CD14-positive monocyte (primary cell): ENCODE measurements at regions not wholly inside any gene's neighbourhood (a gene's known extent, or its start where the extent isn't known, plus 50 kb on each side); places are given as distances from the start of the nearest gene placed in this dataset.

Source experiments
- DNase-seq, 3 donors: peaks; one replicate each; pipeline ENCODE4 v3.0.0-alpha.2; 2011 to 2022
- H2AFZ ChIP-seq: 2 replicates; pipeline ENCODE4 v1.6.0; 2012; ENCODE audit warnings: mild to moderate bottlenecking, low read depth, low read length, inconsistent platforms; ENCODE audit not compliant: insufficient read depth, poor library complexity, severe bottlenecking
- H3K27ac ChIP-seq, 2 donors: 1 replicate in 1 of 2; 2 replicates in 1 of 2; pipeline ENCODE4 v1.5.1; 2012 to 2013; ENCODE audit warnings: low read length in 2 of 2, control low read depth in 1 of 2, inconsistent platforms in 1 of 2, low read depth in 1 of 2, mild to moderate bottlenecking in 1 of 2
- H3K27me3 ChIP-seq, 2 donors: one replicate each; pipeline versions ENCODE4 v1.6.0 to v1.6.1; 2011 to 2013; ENCODE audit warnings: low read length in 2 of 2; ENCODE audit not compliant: control insufficient read depth in 2 of 2, insufficient read depth in 2 of 2
- H3K36me3 ChIP-seq, 2 donors: replicated peaks in 1 of 2; 1 replicate in 1 of 2; 2 replicates in 1 of 2; pipeline versions ENCODE4 v1.5.1 to v1.6.1; 2012 to 2013; ENCODE audit warnings: low read length in 2 of 2, control low read depth in 1 of 2, inconsistent platforms in 1 of 2, mild to moderate bottlenecking in 1 of 2; ENCODE audit not compliant: insufficient read depth in 2 of 2, control insufficient read depth in 1 of 2
- H3K4me1 ChIP-seq, 2 donors: 1 replicate in 1 of 2; 2 replicates in 1 of 2; pipeline versions ENCODE4 v1.5.1 to v1.6.1; 2012 to 2013; ENCODE audit warnings: low read length in 2 of 2, control low read depth in 1 of 2, inconsistent platforms in 1 of 2, mild to moderate bottlenecking in 1 of 2, moderate library complexity in 1 of 2; ENCODE audit not compliant: insufficient read depth in 2 of 2, control insufficient read depth in 1 of 2
- H3K4me2 ChIP-seq: replicated peaks from 2 replicates; pipeline ENCODE3; 2012; ENCODE audit warnings: low read length, moderate library complexity, mild to moderate bottlenecking; ENCODE audit not compliant: poor library complexity, severe bottlenecking; ENCODE audit errors: extremely low read depth
- H3K4me3 ChIP-seq, 3 experiments: fragments of 200-600 bp in 1 of 3; sonication (generic) in 1 of 3; replicated peaks in 1 of 3; 1 replicate in 2 of 3; 2 replicates in 1 of 3; pipeline ENCODE4 v1.5.1; 2011 to 2013; ENCODE audit warnings: low read length in 3 of 3, mild to moderate bottlenecking in 3 of 3, control low read depth in 2 of 3, low read depth in 2 of 3, inconsistent platforms in 1 of 3, moderate library complexity in 1 of 3
- H3K79me2 ChIP-seq: 2 replicates; pipeline ENCODE4 v1.6.0; 2012; ENCODE audit warnings: mild to moderate bottlenecking, control low read depth, inconsistent platforms, low read length, moderate library complexity; ENCODE audit not compliant: insufficient read depth
- H3K9ac ChIP-seq: 2 replicates; pipeline ENCODE4 v1.6.0; 2017; ENCODE audit warnings: low read length, mild to moderate bottlenecking; ENCODE audit not compliant: insufficient read depth, poor library complexity, severe bottlenecking
- H3K9me3 ChIP-seq, 2 donors: replicated peaks in 1 of 2; 1 replicate in 1 of 2; 2 replicates in 1 of 2; pipeline versions ENCODE4 v1.5.1 to v1.6.1; 2012 to 2013; ENCODE audit warnings: low read length in 2 of 2, control low read depth in 1 of 2; ENCODE audit not compliant: control insufficient read depth in 1 of 2, insufficient read depth in 1 of 2
- H4K20me1 ChIP-seq: 2 replicates; pipeline ENCODE4 v1.6.0; 2012; ENCODE audit warnings: mild to moderate bottlenecking, low read length, control low read depth, moderate library complexity; ENCODE audit not compliant: insufficient read depth
- H3K27ac Mint-ChIP-seq, 7 donors: one replicate each; pipeline ENCODE4 v1.8.0; 2020; ENCODE audit warnings: mild to moderate bottlenecking in 7 of 7, mixed read lengths in 7 of 7, moderate library complexity in 6 of 7, inconsistent platforms in 2 of 7
- H3K27me3 Mint-ChIP-seq, 3 donors: one replicate each; pipeline ENCODE4 v1.8.0; 2021 to 2022; ENCODE audit warnings: low read depth in 3 of 3, mild to moderate bottlenecking in 3 of 3, mixed read lengths in 3 of 3, moderate library complexity in 3 of 3, inconsistent platforms in 1 of 3
- H3K36me3 Mint-ChIP-seq, 2 donors: one replicate each; pipeline ENCODE4 v1.8.0; 2020; ENCODE audit warnings: mixed read lengths in 2 of 2, inconsistent platforms in 1 of 2, mild to moderate bottlenecking in 1 of 2
- H3K4me1 Mint-ChIP-seq: one replicate; pipeline ENCODE4 v1.8.0; 2020; ENCODE audit warnings: mild to moderate bottlenecking, mixed read lengths
- H3K4me3 Mint-ChIP-seq, 2 donors: one replicate each; pipeline ENCODE4 v1.8.0; 2020; ENCODE audit warnings: mild to moderate bottlenecking in 2 of 2, mixed read lengths in 2 of 2, moderate library complexity in 1 of 2
- H3K9me3 Mint-ChIP-seq, 7 donors: one replicate each; pipeline ENCODE4 v1.8.0; 2020 to 2022; ENCODE audit warnings: mixed read lengths in 7 of 7, mild to moderate bottlenecking in 6 of 7, moderate library complexity in 6 of 7, inconsistent platforms in 2 of 7
- CTCF ChIP-seq: fragments of 200-600 bp; IDR thresholded peaks from one replicate; pipeline ENCODE4 v1.8.0; 2022; ENCODE audit warnings: antibody characterized with exemption, mild to moderate bottlenecking
- WGBS: methylation state at CpG from one replicate; pipeline ENCODE4 v1.1.5; 2013; ENCODE audit warnings: missing lambda C conversion rate; ENCODE audit not compliant: insufficient coverage; 5-methylcytosine and 5-hydroxymethylcytosine counted together
- intact Hi-C, 2 donors: fragments of 100-400 bp; cut with micrococcal nuclease; formaldehyde crosslinking; loops; one replicate each; pipeline versions ENCODE4 v1.15.0 to v1.15.1; 2023

- Mint-ChIP-seq H3K4me3 (no peak overlapping the region), H3K27ac (no peak overlapping the region), H3K4me1 (no peaks in the 10 kb centered on the region), H3K27me3 (peaks cover 0 to 2% (median 0%) of the 10 kb centered on the region in 3 donors), H3K9me3 (peaks cover 0 to 9% (median 3%) of the 10 kb centered on the region in 7 donors), H3K36me3 (no peaks in the 10 kb centered on the region)
- no peak overlapping the region for H3K4me2 ChIP-seq
- 93% methylated on average over 3 of the region's 6 CpGs for WGBS
- H3K9me3 ChIP-seq: peaks cover 0 to 3% of the 10 kb centered on the region in 2 donors
- no peaks in the 10 kb centered on the region for H3K4me1 ChIP-seq
- no peak overlapping the region for H3K9ac ChIP-seq
- H3K4me3 ChIP-seq: no peak overlapping the region
- TF ChIP-seq CTCF: no peak
- H3K36me3 ChIP-seq: no peaks in the 10 kb centered on the region
- no peak overlapping the region for H2AFZ ChIP-seq
- intact Hi-C loops: no loop called here
- H3K79me2 ChIP-seq: no peaks in the 10 kb centered on the region
- H3K27ac ChIP-seq: no peak overlapping the region
- no peaks in the 10 kb centered on the region for H4K20me1 ChIP-seq
- no peak for DNase-seq
- no peaks in the 10 kb centered on the region for H3K27me3 ChIP-seq
These were observed 280.6 kb downstream of the TTLL7 start for GRCh38 chr1:83718338-83718737.

GRCh38 chr1:83717785-83718184 lies 281.1 kb downstream of the TTLL7 start:
- TF ChIP-seq CTCF: no peak
- H3K4me3 ChIP-seq: no peak overlapping the region
- peaks cover 0 to 3% of the 10 kb centered on the region in 2 donors for H3K9me3 ChIP-seq
- no peak overlapping the region for H3K4me2 ChIP-seq
- no peaks in the 10 kb centered on the region for H3K27me3 ChIP-seq
- WGBS: 93% methylated on average over 4 of the region's 4 CpGs
- H3K4me1 Mint-ChIP-seq: no peaks in the 10 kb centered on the region
- H3K36me3 ChIP-seq: no peaks in the 10 kb centered on the region
- no peaks in the 10 kb centered on the region for H3K4me1 ChIP-seq
- H3K36me3 Mint-ChIP-seq: no peaks in the 10 kb centered on the region
- H3K79me2 ChIP-seq: no peaks in the 10 kb centered on the region
- peaks cover 0 to 2% (median 0%) of the 10 kb centered on the region in 3 donors for H3K27me3 Mint-ChIP-seq
- no peak overlapping the region for H3K9ac ChIP-seq
- no peaks in the 10 kb centered on the region for H4K20me1 ChIP-seq
- H3K27ac Mint-ChIP-seq: no peak overlapping the region
- peaks cover 0 to 9% (median 4%) of the 10 kb centered on the region in 7 donors for H3K9me3 Mint-ChIP-seq
- no peak overlapping the region for H3K27ac ChIP-seq
- no peak overlapping the region for H3K4me3 Mint-ChIP-seq
- no peak for DNase-seq
- intact Hi-C loops: no loop called here
- H2AFZ ChIP-seq: no peak overlapping the region
